ENCODE measurements at regions not wholly inside any gene's neighbourhood (a gene's known extent, or its start where the extent isn't known, plus 50 kb on each side); places are given as distances from the start of the nearest gene placed in this dataset.

- TF ChIP-seq, protein P1, sequence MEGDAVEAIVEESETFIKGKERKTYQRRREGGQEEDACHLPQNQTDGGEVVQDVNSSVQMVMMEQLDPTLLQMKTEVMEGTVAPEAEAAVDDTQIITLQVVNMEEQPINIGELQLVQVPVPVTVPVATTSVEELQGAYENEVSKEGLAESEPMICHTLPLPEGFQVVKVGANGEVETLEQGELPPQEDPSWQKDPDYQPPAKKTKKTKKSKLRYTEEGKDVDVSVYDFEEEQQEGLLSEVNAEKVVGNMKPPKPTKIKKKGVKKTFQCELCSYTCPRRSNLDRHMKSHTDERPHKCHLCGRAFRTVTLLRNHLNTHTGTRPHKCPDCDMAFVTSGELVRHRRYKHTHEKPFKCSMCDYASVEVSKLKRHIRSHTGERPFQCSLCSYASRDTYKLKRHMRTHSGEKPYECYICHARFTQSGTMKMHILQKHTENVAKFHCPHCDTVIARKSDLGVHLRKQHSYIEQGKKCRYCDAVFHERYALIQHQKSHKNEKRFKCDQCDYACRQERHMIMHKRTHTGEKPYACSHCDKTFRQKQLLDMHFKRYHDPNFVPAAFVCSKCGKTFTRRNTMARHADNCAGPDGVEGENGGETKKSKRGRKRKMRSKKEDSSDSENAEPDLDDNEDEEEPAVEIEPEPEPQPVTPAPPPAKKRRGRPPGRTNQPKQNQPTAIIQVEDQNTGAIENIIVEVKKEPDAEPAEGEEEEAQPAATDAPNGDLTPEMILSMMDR (IDR thresholded peaks at IDR 0.05; ENCODE audit: unreplicated experiment): no peak
- Mint-ChIP-seq H3K4me3 (ENCODE audit: low read depth) (no peak overlapping the region), H3K27me3 (no peaks in the 10 kb centered on the region), H3K36me3 (ENCODE audit: insufficient read depth) (peaks cover 1% of the 10 kb centered on the region), H3K9me3 (ENCODE audit: low read depth) (peaks cover 13% of the 10 kb centered on the region), H3K27ac (no peak overlapping the region), H3K4me1 (ENCODE audit: low read depth) (peaks cover 10% of the 10 kb centered on the region)
- no peak for DNase-seq (ENCODE audit: low spot score, unreplicated experiment)
These were observed 828.3 kb downstream of the PDCD6IP start for GRCh38 chr3:34626699-34627098.

GRCh38 chr3:34634939-34635338 lies 836.5 kb downstream of the PDCD6IP start:
- DNase-seq (ENCODE audit: low spot score, unreplicated experiment): no peak
- Mint-ChIP-seq H3K4me3 (ENCODE audit: low read depth) (no peak overlapping the region), H3K36me3 (ENCODE audit: insufficient read depth) (no peaks in the 10 kb centered on the region), H3K9me3 (ENCODE audit: low read depth) (no peaks in the 10 kb centered on the region), H3K27me3 (no peaks in the 10 kb centered on the region), H3K4me1 (ENCODE audit: low read depth) (peaks cover 6% of the 10 kb centered on the region), H3K27ac (no peak overlapping the region)
- TF ChIP-seq, protein P1 (IDR thresholded peaks at IDR 0.05; ENCODE audit: unreplicated experiment): no peak

DNA sequence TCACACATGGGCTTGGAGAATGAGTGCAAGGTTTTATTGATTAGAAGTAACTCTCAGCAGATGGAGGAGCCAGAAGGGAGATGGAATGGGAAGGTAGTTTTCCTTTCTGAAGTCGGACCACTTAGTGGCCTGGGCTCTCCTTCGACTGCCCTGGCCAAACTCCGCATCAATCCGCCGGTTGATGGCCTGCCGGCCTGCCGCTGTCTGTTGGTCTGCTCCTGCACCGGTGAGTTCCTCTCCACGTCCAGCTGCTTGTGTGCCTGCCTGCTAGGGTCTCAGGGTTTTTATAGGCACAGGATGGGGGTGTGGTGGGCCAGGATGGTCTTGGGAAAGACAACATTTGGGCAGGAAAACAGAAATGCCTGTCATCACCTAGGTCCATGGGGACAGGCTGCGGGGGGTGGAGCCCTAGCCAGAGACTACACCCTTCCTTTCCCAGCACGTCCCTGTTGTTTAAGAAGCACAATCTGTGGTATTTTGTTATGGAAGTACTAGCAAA lies 837.0 kb downstream of the PDCD6IP start:
- H3K4me1 Mint-ChIP-seq (ENCODE audit: low read depth): peaks cover 6% of the 10 kb centered on the region
- H3K9me3 Mint-ChIP-seq (ENCODE audit: low read depth): no peaks in the 10 kb centered on the region
- no peak for DNase-seq (ENCODE audit: low spot score, unreplicated experiment)
- no peak overlapping the region for H3K4me3 Mint-ChIP-seq (ENCODE audit: low read depth)
- no peak overlapping the region for H3K27ac Mint-ChIP-seq
- no peaks in the 10 kb centered on the region for H3K36me3 Mint-ChIP-seq (ENCODE audit: insufficient read depth)
- TF ChIP-seq, protein P1 (IDR thresholded peaks at IDR 0.05; ENCODE audit: unreplicated experiment): no peak
- H3K27me3 Mint-ChIP-seq: no peaks in the 10 kb centered on the region

GRCh38 chr3:34646911-34647460 lies 848.6 kb downstream of the PDCD6IP start:
- no peaks in the 10 kb centered on the region for H3K27me3 Mint-ChIP-seq
- TF ChIP-seq, protein P1 (IDR thresholded peaks at IDR 0.05; ENCODE audit: unreplicated experiment): no peak
- no peak overlapping the region for H3K27ac Mint-ChIP-seq
- DNase-seq (ENCODE audit: low spot score, unreplicated experiment): no peak
- no peaks in the 10 kb centered on the region for H3K4me1 Mint-ChIP-seq (ENCODE audit: low read depth)
- no peak overlapping the region for H3K4me3 Mint-ChIP-seq (ENCODE audit: low read depth)
- H3K36me3 Mint-ChIP-seq (ENCODE audit: insufficient read depth): no peaks in the 10 kb centered on the region
- no peaks in the 10 kb centered on the region for H3K9me3 Mint-ChIP-seq (ENCODE audit: low read depth)

- Mint-ChIP-seq H3K27me3 (no peaks in the 10 kb centered on the region), H3K9me3 (ENCODE audit: low read depth) (no peaks in the 10 kb centered on the region), H3K36me3 (ENCODE audit: insufficient read depth) (no peaks in the 10 kb centered on the region), H3K4me1 (ENCODE audit: low read depth) (no peaks in the 10 kb centered on the region), H3K27ac (no peak overlapping the region), H3K4me3 (ENCODE audit: low read depth) (no peak overlapping the region)
- TF ChIP-seq, protein P1 (IDR thresholded peaks at IDR 0.05; ENCODE audit: unreplicated experiment): no peak
- DNase-seq (ENCODE audit: low spot score, unreplicated experiment): no peak
These were observed 851.7 kb downstream of the PDCD6IP start for GRCh38 chr3:34650131-34650530.
